GM23338 (cell line): ENCODE measurements at regions not wholly inside any gene's neighbourhood (a gene's known extent, or its start where the extent isn't known, plus 50 kb on each side); places are given as distances from the start of the nearest gene placed in this dataset.

Source experiments
- ATAC-seq: fragments of 200-7000 bp; cut with Tn5 transposase; 3 replicates; pipeline ENCODE4 v1.9.1; 2020
- DNase-seq: peaks from one replicate; pipeline ENCODE4 v3.0.0-alpha.2; 2015; ENCODE audit warnings: low spot score
- H2AFZ ChIP-seq: fragments of 200-600 bp; sonication (generic); 2 replicates; pipeline ENCODE4 v1.8.0; 2016; ENCODE audit warnings: antibody characterized with exemption, mild to moderate bottlenecking, moderate library complexity
- H3F3A ChIP-seq: fragments of 200-600 bp; sonication (generic); replicated peaks from 2 replicates; pipeline ENCODE4 v1.8.0; 2017; ENCODE audit warnings: antibody characterized with exemption, mixed run types, low read depth
- H3K27ac ChIP-seq: fragments of 200-600 bp; sonication (generic); 2 replicates; pipeline ENCODE4 v1.6.1; 2016; ENCODE audit warnings: low read depth
- H3K27me3 ChIP-seq: fragments of 200-600 bp; sonication (generic); 2 replicates; pipeline ENCODE4 v1.8.0; 2016; ENCODE audit warnings: mild to moderate bottlenecking, mixed run types, moderate library complexity; ENCODE audit not compliant: insufficient read depth
- H3K36me3 ChIP-seq: fragments of 200-600 bp; sonication (generic); 2 replicates; pipeline ENCODE4 v1.8.0; 2016; ENCODE audit warnings: mild to moderate bottlenecking; ENCODE audit not compliant: insufficient read depth
- H3K4me1 ChIP-seq: fragments of 200-600 bp; sonication (generic); 2 replicates; pipeline ENCODE4 v1.8.0; 2016; ENCODE audit warnings: mild to moderate bottlenecking, moderate library complexity; ENCODE audit not compliant: insufficient read depth
- H3K4me2 ChIP-seq: fragments of 200-600 bp; sonication (generic); 2 replicates; pipeline ENCODE4 v1.7.1; 2017; ENCODE audit warnings: mixed run types
- H3K4me3 ChIP-seq: fragments of 200-600 bp; sonication (generic); 2 replicates; pipeline ENCODE4 v1.6.1; 2016; ENCODE audit warnings: mixed run types
- H3K79me2 ChIP-seq: fragments of 200-600 bp; sonication (generic); replicated peaks from 2 replicates; pipeline ENCODE4 v1.8.0; 2017; ENCODE audit warnings: mild to moderate bottlenecking; ENCODE audit not compliant: insufficient read depth
- H3K9me2 ChIP-seq: fragments of 200-600 bp; sonication (generic); 2 replicates; pipeline ENCODE4 v1.8.0; 2017; ENCODE audit not compliant: insufficient read depth
- H4K20me1 ChIP-seq: fragments of 200-600 bp; sonication (generic); replicated peaks from 2 replicates; pipeline ENCODE4 v1.8.0; 2017; ENCODE audit warnings: mild to moderate bottlenecking; ENCODE audit not compliant: insufficient read depth
- H3K27ac Mint-ChIP-seq: 2 replicates; pipeline ENCODE4 v1.8.0; 2020; ENCODE audit warnings: inconsistent platforms, mild to moderate bottlenecking, moderate library complexity, mixed read lengths
- H3K27me3 Mint-ChIP-seq: 3 replicates; pipeline ENCODE4 v1.8.0; 2022; ENCODE audit warnings: low read depth, mild to moderate bottlenecking, moderate library complexity, mixed read lengths, inconsistent platforms; ENCODE audit not compliant: insufficient read depth, poor library complexity
- H3K36me3 Mint-ChIP-seq: 3 replicates; pipeline ENCODE4 v1.8.0; 2021; ENCODE audit warnings: low read depth, mild to moderate bottlenecking, inconsistent platforms, moderate library complexity, mixed read lengths
- H3K4me1 Mint-ChIP-seq: 3 replicates; pipeline ENCODE4 v1.8.0; 2020; ENCODE audit warnings: mild to moderate bottlenecking, inconsistent platforms, mixed read lengths
- H3K4me3 Mint-ChIP-seq: 3 replicates; pipeline ENCODE4 v1.8.0; 2021; ENCODE audit warnings: moderate library complexity, mild to moderate bottlenecking, inconsistent platforms, mixed read lengths
- H3K9me3 Mint-ChIP-seq: 3 replicates; pipeline ENCODE4 v1.8.0; 2020; ENCODE audit warnings: moderate library complexity, mild to moderate bottlenecking, inconsistent platforms, mixed read lengths
- CREB1 ChIP-seq: fragments of 250-450 bp; sonication (Bioruptor Pico); IDR thresholded peaks from 2 replicates; pipeline ENCODE4 v1.5.0; 2020; ENCODE audit warnings: low read depth, mild to moderate bottlenecking, moderate library complexity
- EZH2 ChIP-seq: fragments of 200-600 bp; sonication (generic); IDR thresholded peaks from one replicate; pipeline ENCODE4 v1.8.0; 2017; ENCODE audit warnings: antibody characterized with exemption, mild to moderate bottlenecking, low read depth; ENCODE audit not compliant: unreplicated experiment
- EZH2phosphoT487 ChIP-seq: fragments of 200-600 bp; sonication (generic); IDR thresholded peaks from one replicate; pipeline ENCODE4 v1.8.1; 2018; ENCODE audit warnings: antibody characterized with exemption; ENCODE audit not compliant: unreplicated experiment
- JUNB ChIP-seq: IDR thresholded peaks from one replicate; pipeline ENCODE4 v1.6.1; 2016; ENCODE audit warnings: antibody characterized with exemption; ENCODE audit not compliant: unreplicated experiment
- NANOG ChIP-seq: IDR thresholded peaks from 2 replicates; pipeline ENCODE4 v1.6.1; 2016; ENCODE audit warnings: antibody characterized with exemption, borderline replicate concordance
- POLR2AphosphoS5 ChIP-seq: IDR thresholded peaks from 2 replicates; pipeline ENCODE4 v1.6.1; 2016; ENCODE audit warnings: antibody characterized with exemption, low read depth
- REST ChIP-seq: IDR thresholded peaks from one replicate; pipeline ENCODE4 v1.6.1; 2018; ENCODE audit warnings: antibody characterized with exemption; ENCODE audit not compliant: unreplicated experiment
- STAT1 ChIP-seq: IDR thresholded peaks from one replicate; pipeline ENCODE4 v1.6.1; 2016; ENCODE audit warnings: antibody characterized with exemption; ENCODE audit not compliant: unreplicated experiment
- ZNF114 ChIP-seq: fragments of 250-450 bp; sonication (Bioruptor Pico); IDR thresholded peaks from 2 replicates; pipeline ENCODE4 v1.5.0; 2020; ENCODE audit warnings: mild to moderate bottlenecking, moderate library complexity
- ZNF331 ChIP-seq: fragments of 250-450 bp; sonication (Bioruptor Pico); IDR thresholded peaks from 2 replicates; pipeline ENCODE4 v1.5.0; 2020; ENCODE audit warnings: low read depth, mild to moderate bottlenecking, moderate library complexity
- TF ChIP-seq, protein P1 (sequence below), 2 experiments: fragments of 200-600 bp in 1 of 2; sonication (generic) in 1 of 2; conservative IDR thresholded peaks; 2 replicates each; pipeline versions ENCODE4 v1.5.1 to v1.6.1; 2016 to 2017; ENCODE audit warnings: antibody characterized with exemption in 2 of 2, low read depth in 2 of 2, mild to moderate bottlenecking in 2 of 2, moderate library complexity in 1 of 2

DNA sequence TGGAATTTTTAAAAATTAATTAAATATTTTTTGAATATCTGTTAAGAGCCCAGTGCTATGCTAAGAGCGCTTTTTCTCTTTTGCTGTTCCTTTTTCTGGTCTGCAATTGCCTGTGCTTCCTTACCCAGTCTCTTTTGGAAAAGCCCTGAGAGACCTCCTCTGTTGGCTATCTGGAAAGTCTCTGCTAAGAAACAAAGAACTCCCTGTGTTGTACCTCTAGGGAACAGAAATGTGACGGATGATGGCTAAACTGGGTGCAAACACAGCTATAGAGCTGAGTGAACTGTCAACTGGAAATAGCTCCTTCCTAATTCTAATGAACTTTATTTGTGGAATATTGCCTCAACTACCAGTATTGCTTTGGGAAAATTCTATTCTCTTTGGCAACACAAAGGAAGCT lies 261.6 kb upstream of the NOVA1 start (continued):
- TF ChIP-seq EZH2phosphoT487 = no peak
- TF ChIP-seq NANOG = no peak
- TF ChIP-seq, protein P1, sequence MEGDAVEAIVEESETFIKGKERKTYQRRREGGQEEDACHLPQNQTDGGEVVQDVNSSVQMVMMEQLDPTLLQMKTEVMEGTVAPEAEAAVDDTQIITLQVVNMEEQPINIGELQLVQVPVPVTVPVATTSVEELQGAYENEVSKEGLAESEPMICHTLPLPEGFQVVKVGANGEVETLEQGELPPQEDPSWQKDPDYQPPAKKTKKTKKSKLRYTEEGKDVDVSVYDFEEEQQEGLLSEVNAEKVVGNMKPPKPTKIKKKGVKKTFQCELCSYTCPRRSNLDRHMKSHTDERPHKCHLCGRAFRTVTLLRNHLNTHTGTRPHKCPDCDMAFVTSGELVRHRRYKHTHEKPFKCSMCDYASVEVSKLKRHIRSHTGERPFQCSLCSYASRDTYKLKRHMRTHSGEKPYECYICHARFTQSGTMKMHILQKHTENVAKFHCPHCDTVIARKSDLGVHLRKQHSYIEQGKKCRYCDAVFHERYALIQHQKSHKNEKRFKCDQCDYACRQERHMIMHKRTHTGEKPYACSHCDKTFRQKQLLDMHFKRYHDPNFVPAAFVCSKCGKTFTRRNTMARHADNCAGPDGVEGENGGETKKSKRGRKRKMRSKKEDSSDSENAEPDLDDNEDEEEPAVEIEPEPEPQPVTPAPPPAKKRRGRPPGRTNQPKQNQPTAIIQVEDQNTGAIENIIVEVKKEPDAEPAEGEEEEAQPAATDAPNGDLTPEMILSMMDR (conservative IDR thresholded peaks at IDR 0.05; ENCODE audit: low read depth in 2 of 2) = no peak
- TF ChIP-seq EZH2 = no peak
- no peak for TF ChIP-seq ZNF114 (CRISPR knock-in tag)
- TF ChIP-seq ZNF331 (CRISPR knock-in tag) = no peak
- no peak for TF ChIP-seq REST
- TF ChIP-seq JUNB = no peak
- no peak for TF ChIP-seq CREB1 (CRISPR knock-in tag)

DNA sequence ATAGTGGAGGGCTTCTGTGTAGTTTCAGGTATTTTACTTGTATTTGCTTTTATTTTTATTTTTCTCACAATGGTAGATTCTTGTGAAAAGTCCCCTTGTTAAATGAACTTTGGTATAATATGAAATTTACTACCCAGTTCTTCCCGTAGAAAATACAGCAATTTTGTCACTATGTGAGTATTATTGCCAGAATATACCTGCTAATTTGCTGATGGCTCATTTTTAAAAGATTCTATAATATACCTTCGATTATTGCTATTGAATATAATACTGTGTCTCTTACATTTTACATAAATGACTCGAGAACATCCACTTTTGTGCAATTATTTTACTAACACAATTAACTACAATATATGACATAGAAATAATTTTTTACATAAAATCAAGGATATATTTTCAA lies 262.3 kb upstream of the NOVA1 start:
- no peak overlapping the region for H3K27ac Mint-ChIP-seq

More for the DNA sequence above, 262.3 kb upstream of the NOVA1 start:
- H3K9me3 Mint-ChIP-seq = no peaks in the 10 kb centered on the region
- H3K36me3 Mint-ChIP-seq = no peaks in the 10 kb centered on the region
- Histone ChIP-seq H2AFZ (no peak overlapping the region), H4K20me1 (no peaks in the 10 kb centered on the region), H3K27me3 (no peaks in the 10 kb centered on the region), H3K4me1 (no peaks in the 10 kb centered on the region), H3K9me2 (no peaks in the 10 kb centered on the region), H3K36me3 (no peaks in the 10 kb centered on the region), H3K4me3 (no peak overlapping the region), H3K4me2 (no peak overlapping the region), H3K79me2 (no peaks in the 10 kb centered on the region), H3K27ac (no peak overlapping the region), H3F3A (no peaks in the 10 kb centered on the region)
- no peak for DNase-seq
- H3K4me3 Mint-ChIP-seq = no peak overlapping the region
- TF ChIP-seq CREB1 (CRISPR knock-in tag) (no peak), REST (no peak), ZNF331 (CRISPR knock-in tag) (no peak), STAT1 (no peak), POLR2AphosphoS5 (no peak), JUNB (no peak)
- no peaks in the 10 kb centered on the region for H3K4me1 Mint-ChIP-seq
- ATAC-seq = no peak
- H3K27me3 Mint-ChIP-seq = no peaks in the 10 kb centered on the region
